ENCODE measurements at regions not wholly inside any gene's neighbourhood (a gene's known extent, or its start where the extent isn't known, plus 50 kb on each side); places are given as distances from the start of the nearest gene placed in this dataset.

DNA sequence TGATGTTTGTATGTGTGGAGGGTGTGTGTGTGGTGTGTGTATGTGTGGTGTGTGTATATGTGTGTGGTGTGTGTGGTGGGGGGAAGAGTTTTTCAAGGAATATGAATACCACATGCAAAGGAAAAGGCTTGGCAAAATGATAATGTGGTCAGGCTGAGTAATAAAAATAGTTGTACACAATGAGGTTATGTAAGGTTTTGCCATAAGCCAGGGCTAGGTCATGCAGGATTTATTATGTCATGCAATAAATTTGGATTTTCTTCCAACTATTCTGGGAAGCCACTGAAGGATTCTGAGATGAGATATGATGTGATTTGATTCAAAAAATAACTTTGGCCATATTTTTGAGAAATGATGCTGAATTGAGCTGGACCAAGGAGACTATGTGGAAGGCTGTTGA lies 1191.6 kb upstream of the SEL1L start:
- TF ChIP-seq POLR2A (IDR thresholded peaks at IDR 0.05; ENCODE audit: low read depth, low read length) (no peak), POLR2AphosphoS5 (IDR thresholded peaks at IDR 0.05; ENCODE audit: low read depth, low read length) (no peak), SPI1 (IDR thresholded peaks at IDR 0.05; ENCODE audit: low read depth, low read length) (no peak), POU2F2 (IDR thresholded peaks at IDR 0.05; ENCODE audit: low read depth, low read length) (no peak), PAX5 (IDR thresholded peaks at IDR 0.05; ENCODE audit: insufficient read depth, low read length, severe bottlenecking) (no peak), TAF1 (IDR thresholded peaks at IDR 0.05; ENCODE audit: low read depth, low read length) (no peak)

All from GM12891 (cell line).